ENCODE measurements at regions not wholly inside any gene's neighbourhood (a gene's known extent, or its start where the extent isn't known, plus 50 kb on each side); places are given as distances from the start of the nearest gene placed in this dataset.
"Not testable (repeated sequence)": the region's sequence is repeated elsewhere in the genome, so short reads cannot be mapped to it uniquely, and the experiment has no call there.

DNA sequence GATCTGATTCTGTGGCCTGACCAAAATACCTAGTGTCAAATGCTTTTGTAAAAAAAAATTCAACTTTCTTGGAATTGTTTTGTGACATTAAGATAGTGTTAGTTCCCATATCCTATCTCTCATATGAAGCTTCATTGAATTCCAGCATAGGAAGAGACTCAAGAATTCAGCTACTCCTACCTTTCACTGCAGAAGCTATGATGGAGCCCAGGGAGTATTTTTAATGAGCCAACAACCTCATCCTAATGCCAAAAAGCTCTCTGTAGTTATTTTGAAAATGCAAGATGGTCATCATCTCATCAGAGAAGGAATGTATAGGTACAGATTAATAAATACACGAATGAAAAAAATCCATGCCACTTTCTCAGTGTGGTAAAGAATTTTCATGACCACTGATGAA is 431.2 kb upstream of the SGCG start:
- DNase-seq (ENCODE audit: low read depth in 2 of 2): no peak

DNA sequence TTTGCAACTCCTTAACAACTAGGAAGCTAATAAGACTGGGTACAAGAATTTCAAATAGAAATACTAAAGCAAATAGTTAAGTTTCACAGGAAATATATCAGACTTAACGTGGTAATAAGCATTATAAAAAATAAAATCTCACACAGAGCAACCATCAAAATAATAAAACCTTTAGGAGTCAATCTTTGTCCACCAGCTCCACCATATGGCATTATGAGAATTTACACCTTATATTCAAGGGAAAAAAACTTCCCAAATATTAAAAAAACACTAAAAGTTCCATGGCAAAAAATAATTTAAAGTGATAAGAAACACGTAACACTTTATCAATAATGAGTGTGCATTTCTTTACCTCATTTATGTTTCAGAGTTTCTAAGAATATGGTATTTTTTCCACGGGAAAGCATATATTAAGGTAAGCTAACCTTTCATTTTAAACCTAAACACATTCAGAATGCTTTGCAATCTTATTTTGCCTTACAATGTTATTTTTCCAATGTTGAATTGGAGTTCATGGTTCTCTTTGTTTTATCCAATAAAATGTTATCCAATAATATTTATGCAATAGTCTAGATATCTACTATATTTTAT is 423.2 kb upstream of the SGCG start:
- no peak for DNase-seq (ENCODE audit: low read depth in 2 of 2)

DNA sequence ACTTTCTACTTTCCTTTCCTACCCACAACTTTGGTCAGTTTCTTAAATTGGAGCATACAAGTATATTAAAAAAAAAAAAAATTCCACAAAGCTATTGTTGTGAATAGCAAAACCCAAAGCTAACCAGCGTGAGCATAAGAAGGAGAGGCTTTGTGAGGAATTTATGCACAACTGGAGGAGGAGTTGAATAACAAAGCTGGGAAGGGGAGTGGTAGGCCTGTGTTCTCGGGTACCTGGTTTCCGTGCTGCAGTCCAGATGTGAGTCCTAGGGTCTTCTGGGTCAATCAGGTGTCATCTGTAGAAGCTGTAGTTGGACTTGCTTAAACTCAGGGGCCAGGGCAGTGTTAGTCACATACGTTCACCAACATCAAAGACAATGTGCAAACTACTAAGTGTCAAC is 422.5 kb upstream of the SGCG start:
- no peak for DNase-seq (ENCODE audit: low read depth in 2 of 2)

DNA sequence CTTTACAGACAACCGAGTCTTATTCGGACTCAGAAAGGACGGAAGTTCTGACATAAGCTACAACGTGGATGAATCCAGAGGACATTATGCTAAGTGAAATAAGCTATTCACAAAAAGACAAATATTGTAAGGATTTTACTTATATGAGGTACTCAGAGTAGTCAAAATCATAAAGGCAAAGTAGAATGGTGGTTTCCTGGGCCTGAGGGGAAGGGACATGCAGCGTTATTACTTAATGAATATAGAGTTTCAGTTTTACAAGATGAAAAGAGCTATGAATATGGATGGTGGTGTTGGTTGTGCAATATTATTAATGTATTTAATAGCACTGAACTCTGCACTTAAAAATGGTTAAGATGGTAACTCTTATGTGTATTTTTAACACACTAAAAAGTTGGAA is 419.1 kb upstream of the SGCG start:
- no peak for DNase-seq (ENCODE audit: low read depth in 2 of 2)

DNA sequence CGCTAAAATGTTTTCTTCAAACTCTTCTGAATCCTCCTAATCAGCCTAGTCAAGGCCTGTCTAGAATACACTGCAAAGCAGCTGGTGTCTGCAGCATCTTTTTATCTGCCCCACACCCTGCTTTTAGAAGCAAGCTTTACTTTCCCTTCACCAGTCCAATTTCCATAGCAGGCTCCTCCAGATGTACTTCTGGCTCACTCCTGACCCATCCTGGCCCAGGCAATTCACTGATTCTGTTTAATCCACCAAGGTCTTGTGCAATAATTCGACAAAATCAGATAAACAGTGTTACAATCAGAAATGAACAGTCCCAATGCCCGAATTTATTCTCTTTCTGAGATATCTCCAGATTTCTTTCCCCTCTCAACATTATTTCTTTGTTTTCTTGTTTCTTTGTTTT is 415.2 kb upstream of the SGCG start:
- no peak for DNase-seq (ENCODE audit: low read depth in 2 of 2)

DNA sequence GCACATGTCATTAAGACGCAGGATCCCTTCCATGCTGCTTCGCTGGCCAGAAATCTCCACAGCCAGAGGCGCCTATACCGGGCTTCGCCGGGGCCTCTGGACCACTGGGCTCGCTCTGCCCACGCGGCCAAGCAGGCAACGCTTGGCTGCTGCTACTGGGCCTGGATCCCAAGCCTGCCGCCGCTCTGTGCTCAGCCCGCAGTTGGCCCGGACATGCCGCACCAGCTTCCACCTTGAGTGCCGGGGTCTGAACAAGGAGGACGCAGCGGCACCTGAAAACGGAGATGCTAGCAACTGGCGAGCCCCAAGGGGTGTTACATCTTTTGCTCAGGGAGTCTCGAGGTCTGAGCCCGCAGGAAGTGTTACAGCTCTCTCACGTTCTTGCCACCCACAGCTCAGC is 409.9 kb upstream of the SGCG start:
- DNase-seq (ENCODE audit: low read depth in 2 of 2): no peak

DNA sequence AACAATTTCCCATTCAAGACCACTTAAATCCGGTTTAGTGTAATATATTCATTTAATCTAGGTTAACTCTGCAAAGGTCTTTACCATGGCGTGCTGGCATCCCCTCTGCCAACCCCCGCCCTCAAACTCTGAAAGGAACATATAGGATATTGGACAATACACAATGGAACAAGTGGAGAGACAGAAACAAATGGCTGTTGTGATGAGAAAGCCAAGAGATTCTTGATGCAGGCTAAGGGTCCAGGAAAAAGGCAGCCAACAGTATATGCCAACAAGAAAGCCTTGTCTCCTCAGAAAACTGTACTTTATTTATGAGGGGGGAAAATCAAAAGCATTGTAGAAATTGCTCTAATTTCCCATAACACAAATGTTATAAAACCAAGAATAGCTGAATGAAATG is 407.3 kb upstream of the SGCG start:
- no peak for DNase-seq (ENCODE audit: low read depth in 2 of 2)

DNA sequence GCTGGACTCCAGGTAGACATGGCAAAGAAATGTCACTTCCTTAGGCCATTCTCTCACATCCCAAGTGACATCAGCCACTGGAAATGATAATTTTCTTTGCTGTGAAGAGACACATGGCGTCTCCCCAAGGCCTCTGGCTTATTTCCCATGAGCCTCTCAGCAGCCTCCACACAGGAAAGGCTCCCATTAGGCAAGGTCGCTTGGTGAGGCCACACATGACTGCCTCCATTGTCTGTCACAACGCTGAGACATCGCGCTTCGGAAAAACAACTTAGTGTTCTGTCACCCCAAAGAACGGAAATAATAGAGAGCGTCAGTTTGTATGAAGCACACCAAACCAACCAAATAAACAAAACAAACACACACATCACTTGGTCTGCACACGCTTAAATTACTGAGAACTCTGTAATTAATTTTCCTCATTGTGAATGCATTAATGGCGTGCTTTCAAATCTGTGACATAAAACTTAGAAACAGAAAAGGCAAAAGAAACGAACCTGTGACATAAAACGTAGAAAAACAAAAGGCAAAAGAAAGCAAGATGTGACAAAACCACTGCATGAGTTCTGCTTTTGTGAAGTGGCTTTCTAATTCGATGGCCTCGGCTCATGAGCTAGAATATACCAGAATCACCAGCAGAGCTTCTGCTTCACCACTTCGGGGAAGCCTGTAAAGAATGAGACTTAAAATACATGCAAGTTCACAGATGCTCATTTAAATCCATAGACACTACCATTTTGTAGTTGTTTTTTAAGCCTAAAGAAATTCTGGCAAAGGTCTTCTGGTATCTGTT is 404.2 kb upstream of the SGCG start:
- no peak for DNase-seq (ENCODE audit: low read depth in 2 of 2)

DNA sequence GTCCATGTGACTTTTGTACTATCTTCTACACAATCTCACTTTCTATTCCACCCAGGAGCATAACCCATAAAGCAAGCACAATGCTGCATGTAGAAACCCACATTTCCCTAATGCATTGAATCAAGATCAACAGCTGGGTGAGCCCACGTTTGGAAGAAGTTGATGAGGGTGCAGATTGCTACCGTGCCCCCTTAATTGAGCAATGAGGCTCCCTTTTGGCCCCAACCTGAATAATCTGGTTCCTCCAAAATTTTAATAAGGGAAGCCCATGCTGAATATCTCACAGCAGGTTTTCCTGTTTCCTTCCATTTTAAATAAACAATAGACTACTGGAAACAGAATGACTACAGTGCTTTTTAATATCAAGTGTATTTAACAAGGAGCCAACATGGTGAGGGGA is 403.6 kb upstream of the SGCG start:
- no peak for DNase-seq (ENCODE audit: low read depth in 2 of 2)

DNA sequence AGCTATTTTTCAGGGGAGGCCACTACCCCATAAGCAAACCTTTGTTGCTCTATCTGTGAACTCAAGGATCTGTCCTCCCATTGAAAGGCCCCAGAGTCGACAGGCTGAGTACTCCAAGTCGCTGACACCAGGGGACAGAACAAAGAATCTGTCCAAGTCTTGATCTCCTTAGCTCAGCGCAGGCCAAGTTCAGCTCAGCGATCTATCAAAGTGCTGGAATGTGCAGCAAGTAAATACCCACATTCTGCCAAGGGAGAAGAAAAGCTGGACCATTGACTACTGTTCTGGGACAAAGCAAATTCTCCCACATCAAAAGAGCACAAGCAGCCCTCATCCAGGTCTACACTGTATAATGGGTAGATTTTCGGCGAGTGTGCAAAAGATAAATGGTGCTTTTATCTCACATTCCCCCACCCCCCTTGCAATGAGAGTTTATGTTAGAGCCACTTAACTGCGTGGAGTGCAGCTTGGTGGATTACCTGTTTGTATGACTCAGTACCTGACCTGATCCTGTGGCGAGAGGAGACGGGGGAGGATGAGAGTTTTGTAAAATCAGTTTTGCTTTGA is 391.7 kb upstream of the SGCG start:
- no peak for DNase-seq (ENCODE audit: low read depth in 2 of 2)

DNA sequence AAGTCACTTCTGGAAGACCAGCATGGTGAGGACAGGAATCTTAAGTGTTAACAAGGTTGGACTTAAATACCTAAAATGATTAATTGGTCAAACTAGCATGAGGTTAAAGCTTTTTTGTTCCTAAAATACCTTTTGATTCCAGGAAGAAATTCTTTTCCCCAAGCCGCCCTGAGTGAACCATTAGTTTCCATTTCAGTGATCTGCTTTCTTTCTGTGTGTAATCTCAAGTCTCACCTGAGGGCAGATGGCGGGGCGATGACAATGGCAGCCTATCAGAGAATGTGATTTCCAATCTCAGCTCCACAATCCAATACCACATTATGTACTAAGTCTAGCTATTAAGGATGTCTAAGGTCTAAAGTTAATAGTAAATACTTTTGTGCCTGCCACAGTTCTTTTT is 390.9 kb upstream of the SGCG start:
- no peak for DNase-seq (ENCODE audit: low read depth in 2 of 2)

DNA sequence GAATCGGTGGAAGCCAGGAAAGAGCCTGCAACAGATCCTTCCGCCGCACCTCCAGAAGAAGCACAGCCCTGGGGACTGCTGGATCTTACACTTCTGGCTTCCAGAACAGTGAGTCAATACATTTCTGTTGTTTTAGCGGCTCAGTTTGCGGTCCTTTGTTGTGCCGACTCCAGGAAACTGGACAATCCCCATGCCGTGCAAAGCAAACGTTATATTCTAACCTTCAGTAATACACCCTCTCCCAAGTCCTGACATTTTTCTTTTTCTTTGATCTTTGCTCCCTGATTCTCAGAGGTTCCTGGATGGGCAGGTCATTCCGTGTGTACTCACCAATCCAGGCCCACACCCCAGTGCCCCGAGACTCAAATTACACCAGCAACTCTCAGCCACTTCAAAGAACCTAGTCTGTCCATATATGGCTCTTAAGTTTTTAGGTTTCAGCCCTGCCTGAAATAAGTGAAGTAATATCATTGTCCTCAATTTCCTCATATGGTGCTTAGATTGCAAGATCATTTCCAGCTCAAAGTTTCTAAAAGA is 387.1 kb upstream of the SGCG start:
- DNase-seq (ENCODE audit: low read depth in 2 of 2): no peak

DNA sequence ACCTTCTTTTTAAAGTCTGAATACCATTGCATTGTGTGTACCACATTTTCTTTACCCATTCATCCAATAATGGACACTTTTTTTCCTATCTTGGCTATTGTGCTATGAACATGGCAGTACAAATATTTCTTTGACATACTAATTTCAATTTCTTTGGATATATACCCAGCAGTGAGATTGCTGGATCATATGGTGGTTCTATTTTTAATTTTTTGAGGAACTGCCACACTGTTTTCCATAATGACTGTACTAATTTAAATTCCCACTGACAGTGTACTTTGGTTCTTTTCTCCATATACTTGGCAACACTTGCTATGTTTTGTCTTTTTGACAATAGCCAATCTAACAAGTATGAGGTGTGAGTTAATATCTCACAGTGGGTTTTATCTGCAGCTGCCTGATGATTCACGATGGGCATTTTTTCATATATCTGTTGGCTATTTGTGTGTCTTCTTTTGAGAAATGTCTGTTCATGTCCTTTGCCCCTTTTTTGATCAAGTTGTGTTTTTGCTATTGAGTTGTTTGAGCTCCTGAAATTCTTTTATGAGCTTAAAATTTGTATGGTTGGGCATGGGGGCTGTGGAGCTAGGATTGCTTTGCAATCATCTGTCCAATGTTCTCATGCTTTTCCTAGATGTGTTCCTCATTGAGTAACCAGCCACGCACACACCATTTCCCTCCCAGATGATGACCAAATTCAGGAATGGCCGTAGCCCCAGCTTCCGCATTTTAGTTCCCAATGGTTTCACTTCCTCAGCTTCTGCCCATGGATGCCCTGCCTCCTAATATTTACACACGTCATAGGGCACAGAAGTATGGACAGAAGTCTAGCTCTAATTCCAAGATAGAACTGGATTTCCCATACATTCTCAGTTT is 380.0 kb upstream of the SGCG start:
- no peak for DNase-seq (ENCODE audit: low read depth in 2 of 2)

DNA sequence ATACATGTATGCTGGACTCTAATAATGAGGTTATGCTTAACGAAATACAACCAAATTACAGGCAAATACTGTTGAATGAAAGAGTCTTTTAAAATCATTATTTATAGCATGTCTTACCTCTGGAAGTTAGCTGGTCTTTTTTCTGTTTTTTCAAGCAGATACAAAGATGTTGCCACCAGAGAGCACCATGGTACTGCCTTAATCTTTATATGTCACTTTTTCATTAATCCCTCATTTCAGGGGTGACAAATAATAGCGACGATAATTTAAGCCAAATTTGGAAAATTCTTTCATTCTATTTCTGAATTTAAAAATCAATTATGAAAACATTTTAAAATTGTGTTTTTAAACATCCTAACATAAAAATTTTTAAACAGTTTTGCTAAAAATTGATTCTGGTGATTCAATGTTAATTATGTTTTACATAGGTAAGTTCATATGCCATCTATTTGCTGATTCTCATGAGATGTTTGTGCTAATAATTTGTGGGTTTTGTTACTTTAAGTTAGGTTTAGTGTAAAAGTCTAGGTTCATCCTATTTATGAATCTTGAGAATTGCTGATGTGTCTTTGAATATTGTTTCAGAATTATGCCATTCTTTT is 379.3 kb upstream of the SGCG start:
- DNase-seq (ENCODE audit: low read depth in 2 of 2): no peak

DNA sequence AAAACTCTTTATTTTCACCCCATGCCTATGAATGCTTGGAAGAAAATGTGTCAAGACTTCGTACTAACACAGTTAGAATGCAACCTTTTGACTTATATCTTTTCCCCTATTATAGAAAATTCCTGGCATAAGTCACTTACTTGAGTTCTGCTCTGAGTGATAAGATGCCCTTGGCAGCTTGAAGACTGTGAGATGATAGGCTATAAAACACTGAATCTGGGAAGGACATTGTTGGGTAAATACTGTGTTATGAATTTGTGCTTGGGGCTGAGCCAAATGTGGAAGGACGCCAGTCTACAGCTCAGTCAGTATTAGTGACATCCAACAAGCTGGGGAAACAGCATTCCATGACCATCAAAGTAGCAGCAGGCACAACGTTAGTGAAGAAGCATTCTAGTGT is 368.0 kb upstream of the SGCG start:
- no peak for DNase-seq (ENCODE audit: low read depth in 2 of 2)

DNA sequence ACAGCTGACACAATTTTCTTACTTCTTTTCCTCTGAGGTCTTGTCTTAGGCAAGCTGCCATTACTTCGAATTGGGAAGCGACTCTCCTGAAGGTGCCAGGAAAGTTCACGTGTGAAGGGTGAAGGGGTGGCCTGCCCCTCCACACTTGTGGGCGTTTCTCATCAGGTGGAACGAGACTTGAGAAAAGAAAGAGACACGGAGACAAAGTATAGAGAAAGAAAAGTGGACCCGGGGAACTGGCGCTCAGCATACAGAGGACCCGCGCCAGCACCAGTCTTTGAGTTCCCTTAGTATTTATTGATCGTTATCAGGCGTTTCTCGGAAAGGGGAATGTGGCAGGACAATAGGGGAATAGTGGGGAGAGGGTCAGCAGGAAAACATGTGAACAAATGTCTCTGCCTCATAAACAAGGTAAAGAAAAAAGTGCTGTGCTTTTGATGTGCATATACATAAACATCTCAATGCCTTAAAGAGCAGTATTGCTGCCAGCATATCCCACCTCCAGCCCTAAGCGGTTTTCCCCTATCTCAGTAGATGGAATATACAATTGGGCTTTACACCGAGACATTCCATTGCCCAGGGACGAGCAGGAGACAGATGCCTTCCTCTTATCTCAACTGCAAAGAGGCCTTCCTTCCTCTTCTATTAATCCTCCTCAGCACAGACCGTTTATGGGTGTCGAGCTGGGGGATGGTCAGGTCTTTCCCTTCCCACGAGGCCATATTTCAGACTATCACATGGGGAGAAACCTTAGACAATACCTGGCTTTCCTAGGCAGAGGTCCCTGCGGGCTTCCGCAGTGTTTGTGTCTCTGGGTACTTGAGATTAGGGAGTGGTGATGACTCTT is 367.0 kb upstream of the SGCG start:
- DNase-seq (ENCODE audit: low read depth in 2 of 2): not testable (repeated sequence)

DNA sequence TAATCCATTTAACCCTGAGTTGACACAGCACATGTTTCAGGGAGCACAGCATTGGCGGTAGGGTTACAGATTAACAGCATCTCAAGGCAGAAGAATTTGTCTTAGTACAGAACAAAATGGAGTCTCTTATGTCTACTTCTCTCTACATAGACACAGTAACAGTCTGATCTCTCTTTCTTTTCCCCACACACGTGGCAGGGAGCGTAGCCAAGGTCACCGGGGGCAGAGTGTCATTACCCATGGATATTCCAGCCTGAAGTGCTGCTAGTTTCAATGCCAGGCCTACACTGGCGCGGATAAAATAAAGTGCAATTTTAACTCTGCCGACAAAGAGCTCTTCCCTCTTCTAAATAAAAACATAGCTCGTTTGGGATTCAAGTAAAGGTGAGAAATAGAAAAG is 366.3 kb upstream of the SGCG start:
- not testable (repeated sequence) for DNase-seq (ENCODE audit: low read depth in 2 of 2)

DNA sequence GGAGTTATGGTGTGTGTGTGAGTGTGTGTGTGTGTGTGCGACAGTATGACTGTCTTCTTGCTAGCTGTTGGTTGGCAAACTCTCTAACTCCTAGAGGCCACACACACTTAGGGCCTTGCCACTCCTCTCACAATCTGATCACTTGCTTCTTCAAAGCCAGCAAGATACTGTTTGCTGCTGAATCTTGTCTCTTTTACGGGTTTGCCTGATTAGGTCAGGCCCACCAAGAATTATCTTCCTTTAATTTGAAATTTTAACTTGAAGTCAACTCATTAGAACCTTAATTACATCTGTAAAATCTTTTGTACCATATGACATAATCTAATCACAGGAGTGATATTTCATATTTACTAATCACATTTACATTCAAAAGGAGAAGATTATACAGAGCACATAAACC is 359.2 kb upstream of the SGCG start:
- no peak for DNase-seq (ENCODE audit: low read depth in 2 of 2)

DNA sequence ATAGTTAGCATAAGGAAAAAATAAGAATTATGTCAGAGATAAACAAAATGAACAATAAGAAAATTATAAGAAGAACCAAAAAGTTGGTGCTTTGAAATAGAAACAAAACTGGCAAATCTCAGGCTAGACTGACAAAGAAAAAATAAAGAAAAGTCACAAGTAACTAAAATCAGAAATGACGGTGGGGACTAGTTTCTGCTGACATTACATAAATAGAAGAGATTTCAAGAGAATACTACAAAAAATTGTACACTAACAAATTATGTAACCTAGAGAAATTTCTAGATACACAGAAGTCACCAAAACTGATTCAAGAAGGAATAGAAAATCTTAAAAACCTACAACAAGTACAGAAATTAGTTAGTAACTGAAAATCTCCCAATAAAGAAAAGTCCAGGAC is 355.6 kb upstream of the SGCG start:
- no peak for DNase-seq (ENCODE audit: low read depth in 2 of 2)

DNA sequence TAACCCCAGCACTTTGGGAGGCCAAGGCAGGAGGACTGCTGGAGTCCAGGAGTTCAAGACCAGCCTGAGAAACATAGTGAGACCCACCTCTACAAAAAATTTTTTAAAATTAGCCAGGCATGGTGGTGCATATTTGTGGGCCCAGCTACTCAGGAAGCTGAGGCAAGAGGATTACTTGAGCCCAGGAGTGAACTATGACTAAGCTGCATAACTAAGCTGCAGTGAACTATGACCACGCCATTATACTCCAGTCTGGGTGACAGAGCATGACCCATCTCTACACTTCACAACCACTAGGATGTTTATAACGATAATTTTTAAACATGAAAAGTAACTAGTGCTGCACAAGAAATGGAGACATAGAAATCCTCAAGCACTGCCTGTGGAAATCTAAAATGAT is 352.7 kb upstream of the SGCG start:
- DNase-seq (ENCODE audit: low read depth in 2 of 2): no peak

DNA sequence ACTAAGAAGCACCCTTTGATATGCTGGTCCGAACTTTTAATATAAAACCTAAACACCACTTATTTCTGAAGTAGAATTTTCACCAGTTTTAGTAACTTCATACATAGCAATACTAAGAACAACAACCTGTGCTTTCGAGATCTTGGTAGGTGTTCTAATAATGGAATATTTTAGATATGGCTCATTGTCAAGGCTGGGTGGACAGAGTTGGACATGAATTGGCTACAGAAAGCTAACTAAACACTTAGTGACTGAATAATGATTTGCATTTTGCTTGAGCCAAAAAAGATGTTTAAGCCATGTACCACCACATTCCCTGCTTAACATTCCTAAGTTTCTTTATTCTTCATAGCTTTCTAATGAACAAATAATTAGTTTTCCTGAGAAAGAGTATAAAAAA is 344.3 kb upstream of the SGCG start:
- no peak for DNase-seq (ENCODE audit: low read depth in 2 of 2)
